HT-29 (cell line): ENCODE measurements at regions not wholly inside any gene's neighbourhood (a gene's known extent, or its start where the extent isn't known, plus 50 kb on each side); places are given as distances from the start of the nearest gene placed in this dataset.
"Not testable (repeated sequence)": the region's sequence is repeated elsewhere in the genome, so short reads cannot be mapped to it uniquely, and the experiment has no call there.

Experiments used
- DNase-seq: peaks from one replicate; pipeline ENCODE4 v3.0.0-alpha.2; 2015; ENCODE audit warnings: low spot score

- no peak for DNase-seq
Measured at GRCh38 chr1:45258059-45258650, 51.8 kb upstream of the ZSWIM5 start.

- no peak for DNase-seq
Measured at GRCh38 chr1:45259053-45259452, 52.6 kb upstream of the ZSWIM5 start.

- DNase-seq: no peak
Measured at GRCh38 chr1:45260244-45260643, 53.8 kb upstream of the ZSWIM5 start.

GRCh38 chr1:45263132-45263531 lies 56.7 kb upstream of the ZSWIM5 start:
- no peak for DNase-seq

GRCh38 chr1:45265244-45265643 lies 58.8 kb upstream of the ZSWIM5 start:
- DNase-seq: no peak

GRCh38 chr1:45266151-45266801 lies 59.9 kb upstream of the ZSWIM5 start:
- peak; percentile 64 for DNase-seq

GRCh38 chr1:45268310-45268709 lies 58.4 kb upstream of the HPDL start:
- DNase-seq: not testable (repeated sequence)

GRCh38 chr1:45272267-45272666 lies 54.4 kb upstream of the HPDL start:
- not testable (repeated sequence) for DNase-seq

- DNase-seq: no peak
Measured at GRCh38 chr1:45272913-45273371, 53.8 kb upstream of the HPDL start.

GRCh38 chr1:45275054-45275453 lies 51.6 kb upstream of the HPDL start:
- peak; percentile 17 for DNase-seq
